Lung (tissue), 11 donors: ENCODE measurements at regions not wholly inside any gene's neighbourhood (a gene's known extent, or its start where the extent isn't known, plus 50 kb on each side); places are given as distances from the start of the nearest gene placed in this dataset.

ENCODE experiments used
- ATAC-seq: fragments of 200-7000 bp; cut with Tn5 transposase; one replicate; pipeline ENCODE4 v1.9.1; 2020; ENCODE audit warnings: moderate number of reproducible peaks; ENCODE audit not compliant: insufficient read depth, low FRiP score
- DNase-seq, 3 donors: peaks; one replicate each; pipeline ENCODE4 v3.0.0-alpha.2; 2013 to 2017
- H3K27ac ChIP-seq, 2 donors: one replicate each; pipeline ENCODE4 v1.5.1; 2013; ENCODE audit warnings: mild to moderate bottlenecking in 2 of 2, moderate library complexity in 2 of 2, control low read depth in 1 of 2, inconsistent platforms in 1 of 2, low read depth in 1 of 2, low read length in 1 of 2
- H3K27me3 ChIP-seq, 3 donors: one replicate each; pipeline ENCODE4 v1.5.1; 2013; ENCODE audit warnings: low read length in 2 of 3; ENCODE audit not compliant: control insufficient read depth in 3 of 3, insufficient read depth in 3 of 3
- H3K36me3 ChIP-seq, 4 donors: one replicate each; pipeline ENCODE4 v1.5.1; 2013; ENCODE audit warnings: low read length in 4 of 4, mild to moderate bottlenecking in 1 of 4, moderate library complexity in 1 of 4; ENCODE audit not compliant: control insufficient read depth in 4 of 4, insufficient read depth in 4 of 4
- H3K4me1 ChIP-seq, 5 donors: one replicate each; pipeline ENCODE4 v1.5.1; 2013; ENCODE audit warnings: low read length in 5 of 5, mild to moderate bottlenecking in 2 of 5, moderate library complexity in 1 of 5; ENCODE audit not compliant: control insufficient read depth in 5 of 5, insufficient read depth in 5 of 5
- H3K4me3 ChIP-seq: one replicate; pipeline ENCODE4 v1.5.1; 2013; ENCODE audit warnings: mild to moderate bottlenecking, control low read depth, moderate library complexity
- H3K9ac ChIP-seq, 2 donors: one replicate each; pipeline ENCODE4 v1.5.1; 2013; ENCODE audit warnings: low read length in 2 of 2, control low read depth in 1 of 2; ENCODE audit not compliant: insufficient read depth in 1 of 2
- H3K9me3 ChIP-seq, 4 donors: one replicate each; pipeline ENCODE4 v1.5.1; 2013; ENCODE audit warnings: low read length in 3 of 4, mild to moderate bottlenecking in 1 of 4, moderate library complexity in 1 of 4; ENCODE audit not compliant: control insufficient read depth in 4 of 4, insufficient read depth in 3 of 4
- WGBS, 2 donors: extraction: QIAGEN DNeasy Blood & Tissue Kit; methylation state at CpG; one replicate each; pipeline ENCODE4 v1.1.7; 2013; 5-methylcytosine and 5-hydroxymethylcytosine counted together
- TF ChIP-seq, protein P1 (sequence below): IDR thresholded peaks from 2 replicates; pipeline ENCODE4 v1.5.1; 2012; ENCODE audit warnings: mild to moderate bottlenecking; ENCODE audit errors: control extremely low read depth, extremely low read depth
- donor health status: control.
- donor health status: control.
- donor health status: Bipolar disorder and iron deficiency.
- donor health status: healthy.
- donor health status: DM: yes; HTN: yes; CAD: no.

DNA sequence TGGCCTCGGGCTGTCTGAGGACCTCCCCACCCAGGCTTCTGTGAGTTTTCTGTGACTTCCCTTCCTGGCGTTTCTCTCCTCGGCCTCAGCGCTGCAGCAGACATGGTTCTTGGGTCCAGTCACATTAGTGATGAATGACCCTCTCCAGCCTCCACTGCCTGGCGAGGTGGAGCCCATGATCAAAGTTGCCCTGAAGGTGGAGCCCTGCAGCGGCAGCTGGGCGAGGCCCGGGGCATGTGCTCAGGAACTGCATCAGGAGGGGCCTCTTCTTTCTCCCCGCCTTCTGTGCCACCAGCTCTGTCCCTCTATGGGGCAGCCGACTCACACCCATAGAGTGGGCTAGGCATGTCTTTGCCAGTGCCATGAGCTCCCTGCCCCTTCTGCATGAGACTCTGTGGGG, 1079.7 kb downstream of the TBC1D22A start:
- 63 to 64% methylated on average over 10 of the region's 10 CpGs for WGBS, 2 donors
- TF ChIP-seq, protein P1, sequence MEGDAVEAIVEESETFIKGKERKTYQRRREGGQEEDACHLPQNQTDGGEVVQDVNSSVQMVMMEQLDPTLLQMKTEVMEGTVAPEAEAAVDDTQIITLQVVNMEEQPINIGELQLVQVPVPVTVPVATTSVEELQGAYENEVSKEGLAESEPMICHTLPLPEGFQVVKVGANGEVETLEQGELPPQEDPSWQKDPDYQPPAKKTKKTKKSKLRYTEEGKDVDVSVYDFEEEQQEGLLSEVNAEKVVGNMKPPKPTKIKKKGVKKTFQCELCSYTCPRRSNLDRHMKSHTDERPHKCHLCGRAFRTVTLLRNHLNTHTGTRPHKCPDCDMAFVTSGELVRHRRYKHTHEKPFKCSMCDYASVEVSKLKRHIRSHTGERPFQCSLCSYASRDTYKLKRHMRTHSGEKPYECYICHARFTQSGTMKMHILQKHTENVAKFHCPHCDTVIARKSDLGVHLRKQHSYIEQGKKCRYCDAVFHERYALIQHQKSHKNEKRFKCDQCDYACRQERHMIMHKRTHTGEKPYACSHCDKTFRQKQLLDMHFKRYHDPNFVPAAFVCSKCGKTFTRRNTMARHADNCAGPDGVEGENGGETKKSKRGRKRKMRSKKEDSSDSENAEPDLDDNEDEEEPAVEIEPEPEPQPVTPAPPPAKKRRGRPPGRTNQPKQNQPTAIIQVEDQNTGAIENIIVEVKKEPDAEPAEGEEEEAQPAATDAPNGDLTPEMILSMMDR = no peak
- no peaks in the 10 kb centered on the region for H3K36me3 ChIP-seq
- ATAC-seq = no peak
- H3K9ac ChIP-seq = no peak overlapping the region
- H3K9me3 ChIP-seq = peaks cover 0 to 5% (median 2%) of the 10 kb centered on the region in 4 donors
- H3K27ac ChIP-seq = no peak overlapping the region
- no peak for DNase-seq
- H3K4me3 ChIP-seq = no peak overlapping the region
- no peaks in the 10 kb centered on the region for H3K4me1 ChIP-seq
- peaks cover 0 to 4% (median 0%) of the 10 kb centered on the region in 3 donors for H3K27me3 ChIP-seq

DNA sequence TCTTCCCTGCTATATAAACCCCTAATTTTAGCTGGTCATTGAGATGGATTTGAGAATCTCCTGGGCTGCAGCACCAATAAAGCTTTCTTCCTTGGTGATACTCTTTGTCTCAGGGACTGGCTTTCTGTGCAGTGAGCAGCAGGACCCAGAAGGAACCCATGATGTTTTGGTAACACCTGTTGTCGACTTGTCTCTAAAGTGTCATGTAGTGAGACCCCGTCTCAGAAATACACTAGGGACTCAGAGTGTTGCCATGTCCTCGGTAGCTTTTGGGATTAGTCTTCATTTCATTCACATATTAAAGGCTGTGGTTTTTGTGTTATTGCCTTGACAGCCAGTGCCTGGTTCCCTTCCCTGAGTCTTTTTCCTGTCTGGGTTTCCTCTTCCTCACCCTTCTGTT, 1078.7 kb downstream of the TBC1D22A start:
- Histone ChIP-seq H3K27me3 (peaks cover 0 to 2% (median 0%) of the 10 kb centered on the region in 3 donors), H3K27ac (no peak overlapping the region), H3K9ac (no peak overlapping the region), H3K4me3 (no peak overlapping the region), H3K9me3 (peaks cover 0 to 3% (median 2%) of the 10 kb centered on the region in 4 donors), H3K4me1 (no peaks in the 10 kb centered on the region), H3K36me3 (no peaks in the 10 kb centered on the region)
- TF ChIP-seq, protein P1 = no peak
- 38 to 45% methylated on average over 3 of the region's 3 CpGs for WGBS, 2 donors
- no peak for ATAC-seq
- DNase-seq = no peak

DNA sequence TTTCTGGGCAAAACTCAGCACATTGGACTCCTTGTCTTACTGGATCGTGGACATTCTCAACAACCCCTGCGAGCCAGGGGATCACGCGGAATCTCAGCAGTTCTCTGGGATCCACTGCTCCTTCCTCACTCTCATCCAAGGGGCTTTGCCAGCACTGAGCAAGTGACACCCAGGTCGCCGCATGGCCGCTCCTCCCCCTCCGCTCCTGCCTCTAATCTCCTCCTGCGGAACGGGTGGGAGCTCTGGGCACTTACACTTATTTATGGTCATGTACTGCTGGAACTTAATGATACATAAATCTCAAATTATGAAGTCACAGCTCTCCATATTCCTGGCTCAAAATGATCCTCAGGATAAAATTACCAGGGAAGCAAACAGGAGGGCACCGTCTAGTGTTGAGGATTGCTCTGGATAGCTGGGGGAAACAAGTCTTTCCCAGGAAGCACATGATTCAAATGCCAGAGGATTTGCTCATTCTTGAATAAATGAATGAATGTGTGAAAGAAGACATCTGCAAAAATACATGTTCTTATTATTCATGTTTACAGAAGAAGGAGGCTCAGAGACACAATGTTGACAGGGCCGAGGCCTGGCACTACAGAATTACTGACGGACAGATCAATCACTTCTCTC, 1077.3 kb downstream of the TBC1D22A start:
- Histone ChIP-seq H3K36me3 (no peaks in the 10 kb centered on the region), H3K27ac (no peak overlapping the region), H3K27me3 (peaks cover 0 to 2% (median 0%) of the 10 kb centered on the region in 3 donors), H3K4me1 (no peaks in the 10 kb centered on the region), H3K4me3 (no peak overlapping the region), H3K9me3 (peaks cover 0 to 3% (median 2%) of the 10 kb centered on the region in 4 donors), H3K9ac (no peak overlapping the region)
- TF ChIP-seq, protein P1 = no peak
- WGBS, 2 donors = 81 to 83% methylated on average over 13 of the region's 13 CpGs
- no peak for DNase-seq
- no peak for ATAC-seq

DNA sequence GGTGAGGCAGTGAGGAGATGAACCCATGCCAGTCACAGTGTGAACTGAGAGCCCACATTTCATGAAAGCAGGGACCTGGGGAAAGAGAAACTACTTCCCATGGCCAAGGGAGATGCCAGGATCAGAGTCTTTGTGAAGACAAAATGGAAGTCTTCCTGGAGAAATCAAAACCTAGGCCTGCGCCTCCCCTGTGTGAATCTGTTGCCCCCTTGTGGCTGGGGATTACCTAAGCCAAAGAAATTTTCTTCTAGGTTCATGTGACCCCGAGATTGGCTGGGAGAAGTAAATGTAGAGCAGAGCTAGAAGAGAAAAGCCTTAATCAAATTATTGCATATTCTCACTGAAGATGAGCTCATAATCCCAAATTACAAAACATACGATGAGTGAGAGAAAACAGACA, 1075.3 kb downstream of the TBC1D22A start:
- no peak for ATAC-seq
- TF ChIP-seq, protein P1 = no peak
- H3K27ac ChIP-seq = no peak overlapping the region
- no peaks in the 10 kb centered on the region for H3K4me1 ChIP-seq
- no peak overlapping the region for H3K4me3 ChIP-seq
- no peak overlapping the region for H3K9ac ChIP-seq
- H3K9me3 ChIP-seq = peaks cover 0 to 3% (median 2%) of the 10 kb centered on the region in 4 donors
- peaks cover 0 to 2% (median 0%) of the 10 kb centered on the region in 3 donors for H3K27me3 ChIP-seq
- no peaks in the 10 kb centered on the region for H3K36me3 ChIP-seq
- WGBS, 2 donors = 70 to 71% methylated on average over 3 of the region's 3 CpGs
- no peak for DNase-seq
